ENCODE measurements at regions not wholly inside any gene's neighbourhood (a gene's known extent, or its start where the extent isn't known, plus 50 kb on each side); places are given as distances from the start of the nearest gene placed in this dataset.

DNA sequence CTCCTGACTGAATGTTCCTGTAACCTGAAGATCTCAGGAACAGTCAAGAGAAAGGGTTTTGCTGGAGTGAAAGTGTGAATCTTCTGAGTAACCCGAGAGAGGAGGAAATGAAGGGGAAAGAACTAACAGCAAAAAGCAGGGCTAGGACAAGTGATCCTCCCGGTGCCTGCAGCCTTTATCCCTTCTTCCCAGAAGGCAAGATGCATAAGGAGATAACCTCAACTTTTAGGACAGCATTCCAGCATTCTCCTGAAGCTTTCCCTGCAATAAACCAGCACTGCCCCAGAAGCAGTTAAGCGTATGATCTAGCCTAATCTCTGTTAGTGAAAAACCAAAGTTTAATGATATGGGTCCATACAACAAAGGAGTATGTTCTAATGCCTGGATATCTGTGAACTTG is 298.8 kb downstream of the MEX3B start:
- no peaks in the 10 kb centered on the region for H3K36me3 ChIP-seq (ENCODE audit: insufficient read depth)
- no peak overlapping the region for H3K27ac ChIP-seq
- TF ChIP-seq, protein P1, sequence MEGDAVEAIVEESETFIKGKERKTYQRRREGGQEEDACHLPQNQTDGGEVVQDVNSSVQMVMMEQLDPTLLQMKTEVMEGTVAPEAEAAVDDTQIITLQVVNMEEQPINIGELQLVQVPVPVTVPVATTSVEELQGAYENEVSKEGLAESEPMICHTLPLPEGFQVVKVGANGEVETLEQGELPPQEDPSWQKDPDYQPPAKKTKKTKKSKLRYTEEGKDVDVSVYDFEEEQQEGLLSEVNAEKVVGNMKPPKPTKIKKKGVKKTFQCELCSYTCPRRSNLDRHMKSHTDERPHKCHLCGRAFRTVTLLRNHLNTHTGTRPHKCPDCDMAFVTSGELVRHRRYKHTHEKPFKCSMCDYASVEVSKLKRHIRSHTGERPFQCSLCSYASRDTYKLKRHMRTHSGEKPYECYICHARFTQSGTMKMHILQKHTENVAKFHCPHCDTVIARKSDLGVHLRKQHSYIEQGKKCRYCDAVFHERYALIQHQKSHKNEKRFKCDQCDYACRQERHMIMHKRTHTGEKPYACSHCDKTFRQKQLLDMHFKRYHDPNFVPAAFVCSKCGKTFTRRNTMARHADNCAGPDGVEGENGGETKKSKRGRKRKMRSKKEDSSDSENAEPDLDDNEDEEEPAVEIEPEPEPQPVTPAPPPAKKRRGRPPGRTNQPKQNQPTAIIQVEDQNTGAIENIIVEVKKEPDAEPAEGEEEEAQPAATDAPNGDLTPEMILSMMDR (conservative IDR thresholded peaks at IDR 0.05; ENCODE audit: low read depth, low read length) = no peak
- no peak overlapping the region for H2AFZ ChIP-seq (ENCODE audit: low read depth)
- no peak overlapping the region for H3K4me3 ChIP-seq (IDR thresholded peaks at IDR 0.05; ENCODE audit: insufficient read depth, low read depth, low read length)
- no peaks in the 10 kb centered on the region for H3K27me3 ChIP-seq (ENCODE audit: insufficient read depth, low read depth)
- H3K4me2 ChIP-seq = no peak overlapping the region
- no peak overlapping the region for H3K9ac ChIP-seq
- peaks cover under 1% of the 10 kb centered on the region for H3K4me1 ChIP-seq (ENCODE audit: low read depth, poor library complexity, severe bottlenecking)
- no peaks in the 10 kb centered on the region for H4K20me1 ChIP-seq (ENCODE audit: insufficient read depth)
- no peaks in the 10 kb centered on the region for H3K79me2 ChIP-seq (ENCODE audit: insufficient read depth, low read depth)

DNA sequence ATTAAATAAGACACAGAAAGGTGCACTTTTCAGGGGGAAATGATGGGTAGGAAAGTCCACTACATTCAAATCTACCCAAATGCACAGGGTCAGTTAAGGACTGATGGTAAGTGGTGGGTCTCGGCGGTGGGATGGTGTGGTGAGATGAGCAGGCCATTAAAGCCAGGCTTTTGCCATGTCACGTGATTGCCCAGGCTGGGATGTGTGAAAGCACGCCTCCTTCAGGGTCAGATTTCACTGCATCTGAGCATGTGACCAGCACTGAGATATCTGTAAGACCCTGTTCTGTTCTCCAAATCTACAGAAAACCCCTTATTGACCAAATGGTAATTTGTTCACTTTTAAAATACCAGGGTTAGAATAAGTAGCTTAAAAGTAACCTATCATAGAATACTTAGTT is 301.5 kb downstream of the MEX3B start:
- no peak overlapping the region for H3K4me2 ChIP-seq
- no peaks in the 10 kb centered on the region for H3K36me3 ChIP-seq (ENCODE audit: insufficient read depth)
- TF ChIP-seq, protein P1 (conservative IDR thresholded peaks at IDR 0.05; ENCODE audit: low read depth, low read length) = no peak
- H3K79me2 ChIP-seq (ENCODE audit: insufficient read depth, low read depth) = no peaks in the 10 kb centered on the region
- H3K9ac ChIP-seq = no peak overlapping the region
- H3K4me1 ChIP-seq (ENCODE audit: low read depth, poor library complexity, severe bottlenecking) = no peaks in the 10 kb centered on the region
- no peak overlapping the region for H3K4me3 ChIP-seq (IDR thresholded peaks at IDR 0.05; ENCODE audit: insufficient read depth, low read depth, low read length)
- no peaks in the 10 kb centered on the region for H4K20me1 ChIP-seq (ENCODE audit: insufficient read depth)
- H2AFZ ChIP-seq (ENCODE audit: low read depth) = no peak overlapping the region
- H3K27me3 ChIP-seq (ENCODE audit: insufficient read depth, low read depth) = no peaks in the 10 kb centered on the region
- H3K27ac ChIP-seq = no peak overlapping the region

DNA sequence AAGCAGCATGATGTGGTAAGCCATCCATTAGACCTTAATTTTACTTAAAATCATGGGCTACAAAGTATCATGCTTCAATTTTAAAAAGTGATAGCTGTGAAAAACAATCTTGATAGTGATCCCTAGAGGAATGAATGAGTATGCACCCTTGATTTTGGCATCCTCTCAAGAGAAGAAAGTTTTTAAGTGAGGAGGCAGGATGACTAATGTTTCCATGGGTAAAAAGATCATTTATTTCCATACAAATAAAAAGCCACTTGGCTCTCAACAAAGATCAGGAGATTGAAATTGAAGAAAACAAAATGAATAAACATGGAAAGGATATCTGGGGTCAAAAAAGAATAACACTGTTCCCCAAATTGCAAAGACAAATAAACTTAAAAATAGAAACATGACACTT is 305.4 kb downstream of the MEX3B start:
- Histone ChIP-seq H3K4me3 (IDR thresholded peaks at IDR 0.05; ENCODE audit: insufficient read depth, low read depth, low read length) (no peak overlapping the region), H4K20me1 (ENCODE audit: insufficient read depth) (no peaks in the 10 kb centered on the region), H2AFZ (ENCODE audit: low read depth) (no peak overlapping the region), H3K27me3 (ENCODE audit: insufficient read depth, low read depth) (no peaks in the 10 kb centered on the region), H3K79me2 (ENCODE audit: insufficient read depth, low read depth) (no peaks in the 10 kb centered on the region), H3K4me1 (ENCODE audit: low read depth, poor library complexity, severe bottlenecking) (no peaks in the 10 kb centered on the region), H3K9ac (no peak overlapping the region), H3K27ac (no peak overlapping the region), H3K4me2 (no peak overlapping the region), H3K36me3 (ENCODE audit: insufficient read depth) (no peaks in the 10 kb centered on the region)
- TF ChIP-seq, protein P1 (conservative IDR thresholded peaks at IDR 0.05; ENCODE audit: low read depth, low read length) = no peak

DNA sequence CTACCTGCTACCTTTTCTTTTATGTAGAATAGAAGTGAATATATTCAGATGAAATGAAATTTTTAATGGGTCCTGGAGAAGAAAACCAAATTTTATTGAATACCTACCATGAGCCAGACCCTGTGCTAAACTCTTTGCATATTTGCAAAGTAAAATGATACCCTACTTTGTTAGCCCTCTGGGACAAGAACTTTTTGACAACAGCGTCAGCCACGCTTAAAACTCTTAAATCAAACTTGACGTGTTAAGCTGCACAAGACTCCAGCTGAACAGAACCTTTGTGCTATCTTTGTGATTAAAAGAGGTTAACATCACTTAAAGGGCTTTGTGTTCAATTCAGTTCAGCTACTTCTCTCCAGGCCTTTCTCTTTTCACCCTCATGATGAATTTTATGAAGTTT is 316.5 kb downstream of the MEX3B start:
- no peaks in the 10 kb centered on the region for H3K36me3 ChIP-seq (ENCODE audit: insufficient read depth)
- TF ChIP-seq, protein P1 (conservative IDR thresholded peaks at IDR 0.05; ENCODE audit: low read depth, low read length) = no peak
- H3K79me2 ChIP-seq (ENCODE audit: insufficient read depth, low read depth) = no peaks in the 10 kb centered on the region
- no peaks in the 10 kb centered on the region for H3K27me3 ChIP-seq (ENCODE audit: insufficient read depth, low read depth)
- no peak overlapping the region for H3K9ac ChIP-seq
- H3K4me1 ChIP-seq (ENCODE audit: low read depth, poor library complexity, severe bottlenecking) = no peaks in the 10 kb centered on the region
- H3K4me2 ChIP-seq = no peak overlapping the region
- no peaks in the 10 kb centered on the region for H4K20me1 ChIP-seq (ENCODE audit: insufficient read depth)
- H3K4me3 ChIP-seq (IDR thresholded peaks at IDR 0.05; ENCODE audit: insufficient read depth, low read depth, low read length) = no peak overlapping the region
- no peak overlapping the region for H3K27ac ChIP-seq
- no peak overlapping the region for H2AFZ ChIP-seq (ENCODE audit: low read depth)

DNA sequence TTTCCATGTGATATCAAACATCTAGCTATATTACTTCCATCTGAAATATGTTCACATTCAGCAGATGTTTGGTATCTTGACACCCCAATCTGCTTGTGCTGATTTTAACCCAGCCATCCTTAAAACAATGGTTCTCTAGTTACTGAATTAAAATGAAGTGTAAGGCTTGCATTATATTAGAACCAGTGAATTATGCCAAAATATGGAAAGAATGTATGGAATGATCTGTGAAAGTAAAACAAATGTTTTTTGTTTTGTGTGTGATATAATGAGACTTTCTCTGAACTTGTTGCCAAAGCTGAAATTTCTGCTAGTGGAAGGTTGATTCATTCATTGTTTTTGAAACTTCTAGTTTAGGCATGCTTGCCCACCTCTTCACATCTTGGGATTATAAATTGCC is 317.1 kb downstream of the MEX3B start:
- no peaks in the 10 kb centered on the region for H4K20me1 ChIP-seq (ENCODE audit: insufficient read depth)
- no peaks in the 10 kb centered on the region for H3K27me3 ChIP-seq (ENCODE audit: insufficient read depth, low read depth)
- no peaks in the 10 kb centered on the region for H3K4me1 ChIP-seq (ENCODE audit: low read depth, poor library complexity, severe bottlenecking)
- TF ChIP-seq, protein P1 (conservative IDR thresholded peaks at IDR 0.05; ENCODE audit: low read depth, low read length) = no peak
- H3K79me2 ChIP-seq (ENCODE audit: insufficient read depth, low read depth) = no peaks in the 10 kb centered on the region
- no peak overlapping the region for H3K27ac ChIP-seq
- H3K9ac ChIP-seq = no peak overlapping the region
- H3K4me2 ChIP-seq = no peak overlapping the region
- H2AFZ ChIP-seq (ENCODE audit: low read depth) = no peak overlapping the region
- H3K4me3 ChIP-seq (IDR thresholded peaks at IDR 0.05; ENCODE audit: insufficient read depth, low read depth, low read length) = no peak overlapping the region
- no peaks in the 10 kb centered on the region for H3K36me3 ChIP-seq (ENCODE audit: insufficient read depth)

Measured in KMS-11 (cell line).